ENCODE measurements at regions not wholly inside any gene's neighbourhood (a gene's known extent, or its start where the extent isn't known, plus 50 kb on each side); places are given as distances from the start of the nearest gene placed in this dataset.
"Not testable (repeated sequence)": the region's sequence is repeated elsewhere in the genome, so short reads cannot be mapped to it uniquely, and the experiment has no call there.

- no peak for DNase-seq
These were observed 1257.2 kb upstream of the CHAC2 start for GRCh38 chr2:52510432-52510831.

GRCh38 chr2:52502476-52502860 lies 1265.1 kb upstream of the CHAC2 start:
- DNase-seq = no peak

GRCh38 chr2:52501715-52502475 lies 1265.7 kb upstream of the CHAC2 start:
- no peak for DNase-seq

- no peak for DNase-seq
These were observed 1267.0 kb upstream of the CHAC2 start for GRCh38 chr2:52500561-52500960.

GRCh38 chr2:52498077-52498750 lies 1269.4 kb upstream of the CHAC2 start:
- no peak for DNase-seq

- DNase-seq = no peak
These were observed 1271.8 kb upstream of the CHAC2 start for GRCh38 chr2:52495816-52496215.

GRCh38 chr2:52477166-52477565 lies 1290.4 kb upstream of the CHAC2 start:
- no peak for DNase-seq

- DNase-seq = no peak
These were observed 1292.0 kb upstream of the CHAC2 start for GRCh38 chr2:52475590-52475989.

- DNase-seq = no peak
These were observed 1293.5 kb upstream of the CHAC2 start for GRCh38 chr2:52474091-52474490.

- no peak for DNase-seq
These were observed 1294.1 kb upstream of the CHAC2 start for GRCh38 chr2:52473526-52473925.

GRCh38 chr2:52470457-52470856 lies 1297.1 kb upstream of the CHAC2 start:
- DNase-seq = not testable (repeated sequence)

- DNase-seq = no peak
These were observed 1300.4 kb upstream of the CHAC2 start for GRCh38 chr2:52467189-52467588.

GRCh38 chr2:52465287-52465686 lies 1302.3 kb upstream of the CHAC2 start:
- DNase-seq = no peak

- no peak for DNase-seq
These were observed 1304.1 kb upstream of the CHAC2 start for GRCh38 chr2:52463457-52463856.

GRCh38 chr2:52456561-52457377 lies 1310.8 kb upstream of the CHAC2 start:
- no peak for DNase-seq

- DNase-seq = no peak
These were observed 1312.6 kb upstream of the CHAC2 start for GRCh38 chr2:52454962-52455361.

- no peak for DNase-seq
These were observed 1315.4 kb upstream of the CHAC2 start for GRCh38 chr2:52452201-52452600.

GRCh38 chr2:52445686-52446085 lies 1321.9 kb upstream of the CHAC2 start:
- no peak for DNase-seq

GRCh38 chr2:52431352-52431760 lies 1336.2 kb upstream of the CHAC2 start:
- no peak for DNase-seq

- DNase-seq = no peak
These were observed 1337.9 kb upstream of the CHAC2 start for GRCh38 chr2:52429740-52430139.

- no peak for DNase-seq
These were observed 1338.4 kb upstream of the CHAC2 start for GRCh38 chr2:52429171-52429570.

- no peak for DNase-seq
These were observed 1339.4 kb upstream of the CHAC2 start for GRCh38 chr2:52428224-52428623.

GRCh38 chr2:52423655-52424054 lies 1343.9 kb upstream of the CHAC2 start:
- no peak for DNase-seq

- no peak for DNase-seq
These were observed 1344.5 kb upstream of the CHAC2 start for GRCh38 chr2:52423111-52423510.

Measured in suppressor macrophage treated with lipopolysaccharide for 4 hours (primary cell).